DMS153 (cell line): ENCODE measurements at regions not wholly inside any gene's neighbourhood (a gene's known extent, or its start where the extent isn't known, plus 50 kb on each side); places are given as distances from the start of the nearest gene placed in this dataset.
"Not testable (repeated sequence)": the region's sequence is repeated elsewhere in the genome, so short reads cannot be mapped to it uniquely, and the experiment has no call there.

ENCODE experiments used
- DNase-seq: peaks from one replicate; lab custom pipeline; 2025; lab: John Stamatoyannopoulos, UW

DNA sequence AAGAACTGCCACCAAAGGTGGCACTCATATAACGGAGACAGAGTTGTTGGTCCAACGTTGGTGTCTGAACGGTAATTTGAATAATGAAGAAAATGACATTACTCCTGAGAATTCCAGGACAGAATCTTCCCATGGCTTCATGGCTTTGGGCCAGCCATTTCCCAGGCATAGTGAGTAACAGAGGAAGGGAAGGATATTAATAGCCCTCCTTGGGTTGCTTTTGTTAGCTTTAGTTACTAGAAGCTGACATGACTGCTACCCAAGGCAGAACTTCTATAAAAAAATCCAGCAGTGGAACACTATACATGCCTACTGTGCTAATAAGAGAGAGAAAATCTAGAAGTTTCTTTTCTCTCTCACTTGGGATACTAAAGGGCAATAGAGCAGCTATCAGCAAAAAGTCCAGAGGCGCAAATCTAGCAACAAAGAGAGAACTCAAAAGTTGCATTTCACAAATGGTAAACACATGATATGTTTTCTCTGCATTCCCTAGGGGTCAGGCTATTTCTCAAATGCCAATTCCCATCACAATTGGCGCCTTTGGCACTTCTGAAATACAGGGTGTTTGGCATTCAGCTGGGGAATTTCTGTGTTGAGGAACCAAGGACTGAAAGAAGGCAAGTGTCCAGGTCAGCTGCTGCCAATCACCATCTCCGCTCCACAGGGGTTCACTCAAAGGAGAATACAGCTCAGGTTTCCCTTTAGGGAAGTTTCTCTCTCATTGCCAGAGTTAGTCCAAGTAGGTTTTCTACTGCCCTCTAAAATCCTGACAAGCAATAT is 160.8 kb upstream of the KYNU start:
- DNase-seq: no peak

DNA sequence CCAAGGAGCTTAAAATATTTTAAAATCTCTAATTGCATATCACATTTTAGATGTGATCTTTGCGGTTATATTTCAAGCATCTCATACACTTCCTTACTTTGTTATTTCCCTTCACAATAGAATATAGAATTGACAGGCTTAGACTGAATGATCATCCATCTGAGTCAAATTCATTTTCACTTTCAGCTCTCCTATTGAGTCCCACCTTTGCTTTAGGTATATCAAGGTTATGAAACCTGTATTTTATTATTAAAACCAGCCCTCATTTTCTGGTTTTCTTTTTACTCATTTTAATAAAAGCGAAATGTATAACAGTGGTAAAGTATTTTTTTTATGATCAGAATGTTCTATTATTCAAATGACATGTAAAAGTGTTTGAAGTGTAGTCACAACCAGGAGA is 162.9 kb upstream of the KYNU start:
- DNase-seq: no peak

DNA sequence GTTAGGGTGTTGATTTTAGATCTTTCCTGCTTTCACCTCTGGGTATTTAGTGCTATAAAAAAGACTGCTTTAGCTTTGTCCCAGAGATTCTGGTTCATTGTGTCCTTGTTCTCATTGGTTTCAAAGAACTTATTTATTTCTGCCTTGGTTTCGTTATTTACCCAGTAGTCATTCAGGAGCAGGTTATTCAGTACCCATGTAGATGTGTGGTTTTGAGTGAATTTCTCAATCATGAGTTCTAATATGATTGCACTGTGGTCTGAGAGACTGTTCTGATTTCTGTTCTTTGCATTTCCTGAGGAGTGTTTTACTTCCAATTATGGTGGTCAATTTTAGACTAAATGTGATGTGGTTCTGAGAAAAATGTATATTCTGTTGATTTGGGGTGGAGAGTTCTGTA is 167.1 kb upstream of the KYNU start:
- DNase-seq: no peak

GRCh38 chr2:142707318-142707717 is 170.1 kb upstream of the KYNU start:
- no peak for DNase-seq

DNA sequence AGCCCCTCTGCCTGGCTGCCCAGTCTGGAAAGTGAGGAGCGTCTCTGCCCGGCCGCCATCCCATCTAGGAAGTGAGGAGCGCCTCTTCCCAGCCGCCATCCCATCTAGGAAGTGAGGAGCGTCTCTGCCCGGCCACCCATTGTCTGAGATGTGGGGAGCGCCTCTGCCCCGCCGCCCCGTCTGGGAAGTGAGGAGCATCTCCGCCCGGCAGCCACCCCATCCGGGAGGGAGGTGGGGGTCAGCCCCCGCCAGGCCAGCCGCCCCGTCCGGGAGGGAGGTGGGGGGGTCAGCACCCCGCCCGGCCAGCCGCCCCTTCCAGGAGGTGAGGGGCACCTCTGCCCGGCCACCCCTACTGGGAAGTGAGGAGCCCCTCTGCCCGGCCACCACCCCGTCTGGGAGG is 175.1 kb upstream of the KYNU start:
- DNase-seq: not testable (repeated sequence)

DNA sequence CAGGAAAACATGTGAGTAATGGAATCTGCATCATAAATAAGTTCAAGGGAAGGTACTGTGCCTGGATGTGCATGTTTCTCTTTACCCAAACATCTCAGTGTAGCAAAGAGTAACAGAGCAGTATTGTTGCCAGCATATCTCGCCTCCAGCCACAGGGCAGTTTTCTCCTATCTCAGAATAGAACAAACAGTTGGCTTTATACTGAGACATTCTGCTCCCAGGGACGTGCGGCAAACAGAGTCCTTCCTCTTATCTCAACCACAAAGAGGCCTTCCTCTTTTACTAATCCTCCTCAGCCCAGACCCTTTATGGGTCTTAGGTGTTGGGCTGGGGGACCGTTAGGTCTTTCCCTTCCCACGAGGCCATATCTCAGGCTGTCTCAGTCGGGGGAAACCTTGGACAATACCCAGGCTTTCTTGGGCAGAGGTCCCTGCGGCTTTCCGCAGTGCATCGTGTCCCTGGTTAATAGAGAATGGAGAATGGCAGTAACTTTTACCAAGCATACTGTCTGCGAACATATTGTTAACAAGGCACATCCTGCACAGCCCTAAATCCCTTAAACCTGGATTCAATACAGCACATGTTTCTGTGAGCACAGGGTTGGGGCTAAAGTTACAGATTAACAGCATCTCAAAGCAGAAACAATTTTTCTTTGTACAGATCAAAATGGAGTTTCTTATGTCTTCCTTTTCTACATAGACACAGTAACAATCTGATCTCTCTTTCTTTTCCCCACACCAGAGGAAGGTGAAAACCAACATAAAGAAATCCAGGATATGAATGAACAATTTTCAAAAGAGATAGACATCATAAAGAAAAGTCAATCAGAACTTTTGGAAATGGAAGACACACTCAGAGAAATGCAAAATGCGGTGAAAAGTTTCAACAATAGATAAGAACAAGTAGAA is 181.9 kb upstream of the KYNU start:
- DNase-seq: not testable (repeated sequence)

DNA sequence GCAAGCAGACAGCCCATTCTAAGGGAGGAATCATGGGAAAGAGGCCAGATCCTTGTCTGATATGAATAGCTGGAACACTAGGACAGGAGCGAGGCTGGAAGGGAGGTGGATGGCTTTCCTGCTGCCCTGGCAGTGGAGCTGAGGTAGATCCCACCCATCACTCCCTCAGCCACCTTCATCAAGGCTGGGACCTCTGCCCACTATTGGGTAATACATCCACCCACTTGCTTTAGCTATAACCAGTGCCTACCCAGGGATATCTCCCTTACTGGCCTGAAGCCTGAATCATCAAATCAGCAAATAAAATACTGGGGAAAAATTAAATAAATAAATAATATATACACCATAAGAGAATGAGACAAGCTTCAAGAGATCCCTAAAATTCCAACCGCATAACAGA is 183.2 kb upstream of the KYNU start:
- DNase-seq: no peak

DNA sequence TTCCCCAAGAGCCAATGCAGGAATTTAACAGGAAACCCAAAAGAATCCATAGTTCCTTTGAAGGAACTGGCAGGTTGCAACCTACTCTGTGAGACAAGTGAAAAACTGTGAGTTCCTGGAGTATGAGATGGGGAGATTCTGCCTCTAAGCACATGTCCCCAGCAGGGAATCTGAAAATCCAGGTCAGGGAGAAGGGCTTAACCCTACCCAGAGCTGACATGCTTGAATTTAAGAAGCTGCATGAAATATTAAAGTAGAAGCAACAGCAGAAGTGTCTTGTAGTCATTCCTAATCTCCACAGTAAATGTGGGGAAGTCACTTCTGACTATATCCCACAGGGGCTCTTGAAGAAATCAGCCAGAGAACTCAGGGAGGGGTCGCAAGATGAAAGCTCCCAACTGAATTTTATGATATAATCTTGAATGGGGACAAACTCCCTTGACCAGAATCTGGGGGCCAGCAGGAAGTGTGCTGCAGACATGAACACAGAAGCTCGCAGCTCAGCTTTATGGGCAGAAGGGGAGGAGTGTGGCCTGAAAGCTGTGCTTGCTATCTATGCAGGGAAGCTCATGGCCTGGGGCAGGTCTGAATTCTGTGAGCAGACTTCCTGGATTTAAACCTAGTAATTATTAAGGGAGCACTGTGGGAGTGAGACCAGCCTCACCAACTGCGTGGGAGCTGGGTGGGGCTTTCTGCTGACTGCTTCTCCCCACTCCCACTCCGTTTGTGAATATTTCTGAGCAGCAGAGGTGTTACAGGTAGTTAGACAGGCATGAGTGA is 184.1 kb upstream of the KYNU start:
- no peak for DNase-seq

DNA sequence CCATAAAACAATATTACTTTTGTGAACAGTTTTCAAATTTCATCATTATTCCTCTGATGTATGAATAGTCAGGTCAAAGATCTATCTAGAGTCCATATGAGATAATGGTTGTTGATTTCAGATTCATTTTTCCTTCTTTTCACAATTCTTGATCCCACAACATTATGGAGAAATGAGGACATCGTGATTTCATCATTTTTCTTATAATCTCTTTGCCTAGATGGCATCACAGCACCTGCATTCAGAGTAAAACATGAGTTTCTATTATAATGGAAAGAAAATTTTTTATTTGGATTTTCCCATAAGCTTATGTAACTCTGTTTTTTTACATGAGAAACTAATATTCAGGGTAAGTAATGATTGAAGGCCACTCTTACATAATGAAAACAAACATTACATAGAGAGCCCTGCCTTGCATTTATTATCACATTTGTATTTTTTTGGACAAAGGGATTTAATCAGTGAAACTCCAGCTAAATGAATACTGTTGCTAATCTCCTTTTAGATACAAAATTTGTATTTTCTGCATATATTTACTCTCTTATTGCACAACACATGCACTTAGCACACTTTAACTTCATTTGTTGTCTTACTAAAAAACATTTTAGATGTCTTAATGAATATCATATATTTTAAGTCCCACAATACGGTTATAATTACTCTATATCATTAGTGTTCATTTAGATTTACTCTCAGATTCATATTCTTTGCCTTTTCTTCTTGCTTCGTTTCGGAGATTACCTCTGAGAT is 188.4 kb upstream of the KYNU start:
- no peak for DNase-seq

- DNase-seq: no peak
Observed at GRCh38 chr2:142687509-142687908, 190.0 kb upstream of the KYNU start.

GRCh38 chr2:142687075-142687474 is 190.4 kb upstream of the KYNU start:
- no peak for DNase-seq

DNA sequence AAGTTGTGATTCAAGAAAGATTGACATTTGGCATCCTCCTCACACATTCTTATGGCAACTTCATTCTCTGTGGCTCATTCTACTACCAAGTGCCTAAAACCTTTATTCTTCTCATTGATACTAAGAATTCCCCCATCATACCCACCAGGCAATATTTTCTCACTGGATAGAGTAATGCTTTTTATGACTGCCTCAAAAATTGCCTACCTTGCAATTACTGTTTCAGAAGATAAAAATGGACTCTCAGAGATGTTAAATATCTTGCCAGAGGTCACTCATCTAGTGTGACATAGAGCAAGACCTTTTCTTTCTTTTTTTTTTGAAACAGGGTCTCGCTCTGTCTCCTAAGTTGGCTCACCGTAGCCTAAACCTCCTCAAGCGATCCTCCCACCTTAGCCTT is 192.8 kb upstream of the KYNU start:
- no peak for DNase-seq

DNA sequence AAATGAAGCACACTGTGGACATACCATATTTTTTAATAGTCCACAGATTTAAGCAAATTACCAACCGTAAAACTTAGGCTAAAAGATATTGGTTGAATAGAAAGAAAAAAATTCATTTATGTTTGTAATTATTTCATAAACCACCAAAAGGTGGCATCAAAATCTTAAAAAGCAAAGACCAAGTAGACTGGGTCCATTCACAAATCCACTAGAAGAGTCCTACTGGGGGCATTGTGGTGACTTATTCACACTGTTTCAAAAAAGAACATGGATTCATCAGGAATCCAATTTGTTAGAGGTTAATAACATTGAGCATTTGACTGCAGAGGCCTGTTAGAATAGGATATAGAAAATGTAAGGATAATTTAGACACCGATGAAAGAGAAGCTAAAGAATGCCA is 194.9 kb upstream of the KYNU start:
- DNase-seq: no peak

GRCh38 chr2:142681952-142682351 is 195.5 kb upstream of the KYNU start:
- DNase-seq: no peak

DNA sequence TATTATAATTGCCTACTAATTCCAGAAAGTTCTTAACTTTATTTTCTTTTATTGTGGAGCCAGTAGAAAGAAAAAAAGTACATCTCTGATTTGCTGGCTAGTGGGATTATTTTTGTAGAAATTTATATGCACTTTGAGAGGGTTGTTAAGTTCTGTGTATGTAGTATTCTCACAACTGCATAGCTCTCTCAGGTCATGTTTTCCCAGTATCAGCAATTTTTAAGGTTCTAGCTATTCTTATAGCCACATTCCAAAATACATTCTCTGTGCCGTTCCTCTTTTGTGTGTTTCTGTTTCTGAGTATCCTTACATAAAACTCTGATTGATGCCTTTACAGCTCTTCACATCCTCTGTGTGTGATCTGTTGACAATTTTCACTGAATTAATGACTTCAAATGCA is 199.3 kb upstream of the KYNU start:
- DNase-seq: no peak

- no peak for DNase-seq
Observed at GRCh38 chr2:142675398-142675797, 202.1 kb upstream of the KYNU start.

DNA sequence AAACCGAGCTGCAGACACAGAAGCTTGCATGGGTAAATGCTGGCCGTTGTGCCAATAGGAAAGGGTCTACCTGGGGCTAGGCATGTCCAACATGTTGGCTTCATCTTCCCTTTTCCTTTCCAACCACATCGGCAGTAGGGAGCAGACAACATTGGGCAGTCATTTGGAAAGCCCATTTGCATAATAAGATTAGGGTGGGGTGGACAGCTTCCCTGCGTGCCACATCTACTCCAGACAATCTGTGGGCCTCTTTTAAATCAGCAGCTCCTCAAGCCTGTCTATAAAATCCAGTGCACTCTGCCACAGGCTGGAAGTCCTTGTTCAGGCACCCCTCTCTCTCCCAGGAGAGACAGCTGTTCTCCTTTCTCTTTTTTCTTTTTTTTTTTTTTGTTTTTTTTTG is 203.6 kb upstream of the KYNU start:
- no peak for DNase-seq

DNA sequence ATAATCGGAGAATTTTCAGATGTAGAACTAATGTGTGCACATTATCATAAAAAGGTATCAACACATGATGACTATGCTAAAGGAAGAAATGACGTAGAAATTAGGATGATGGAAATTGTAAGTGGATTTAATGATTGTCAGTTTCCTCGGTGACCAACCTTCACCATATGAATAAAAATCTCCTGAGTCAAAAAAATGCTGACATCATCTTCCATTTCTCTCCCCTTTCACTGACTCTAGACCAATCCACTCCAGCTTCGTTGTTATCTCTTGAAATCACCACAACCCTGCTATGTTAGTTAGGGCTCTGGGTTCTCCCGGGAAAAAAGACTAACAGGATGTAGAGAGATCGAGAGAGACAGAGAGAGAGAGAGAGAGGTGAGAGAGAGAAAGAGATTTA is 204.8 kb upstream of the KYNU start:
- DNase-seq: no peak

GRCh38 chr2:142670362-142670761 is 207.1 kb upstream of the KYNU start:
- no peak for DNase-seq

GRCh38 chr2:142668420-142668819 is 209.0 kb upstream of the KYNU start:
- DNase-seq: no peak

DNA sequence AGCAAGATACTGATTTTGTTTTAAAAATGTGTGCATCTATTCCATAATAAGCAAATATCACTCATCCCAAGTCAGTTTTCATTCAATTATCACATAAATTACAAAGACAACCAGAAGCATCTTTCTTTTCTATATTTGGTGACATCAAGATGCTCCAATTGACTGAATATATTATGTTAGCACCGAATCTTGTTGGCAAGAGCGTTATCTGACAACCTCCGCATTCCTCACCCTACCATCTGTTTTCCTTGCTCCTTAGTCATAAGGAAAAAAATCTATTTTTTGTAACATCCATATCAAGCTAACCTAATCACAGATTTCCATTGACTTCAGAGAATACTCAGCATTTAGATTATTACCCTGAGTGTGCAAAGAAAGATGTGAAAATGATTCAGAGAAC is 212.2 kb upstream of the KYNU start:
- no peak for DNase-seq

DNA sequence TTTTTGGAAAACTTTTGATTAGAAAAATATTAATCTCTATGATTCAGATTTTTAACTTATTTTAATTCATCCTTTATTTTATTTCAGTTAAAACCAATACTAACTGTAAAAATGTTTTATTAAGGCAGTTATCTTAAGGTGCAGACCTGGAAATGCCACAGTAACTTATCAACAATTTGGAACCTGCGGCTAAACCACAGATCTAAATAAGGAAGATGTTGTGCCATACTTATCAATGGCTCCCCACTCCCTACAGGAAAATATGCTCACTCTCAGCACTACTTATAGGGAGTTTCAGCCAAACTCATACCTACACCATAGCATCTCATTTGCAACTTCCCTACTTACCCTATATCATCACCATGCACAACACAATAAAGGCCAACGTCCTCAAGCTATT is 226.9 kb upstream of the KYNU start:
- DNase-seq: no peak
